HG03196 (cell line): ENCODE measurements at regions not wholly inside any gene's neighbourhood (a gene's known extent, or its start where the extent isn't known, plus 50 kb on each side); places are given as distances from the start of the nearest gene placed in this dataset.

Experiments
- ATAC-seq: cut with Tn5 transposase; IDR thresholded peaks from one replicate; pipeline ENCODE4 v1.9.1; 2021; ENCODE audit not compliant: unreplicated experiment

DNA sequence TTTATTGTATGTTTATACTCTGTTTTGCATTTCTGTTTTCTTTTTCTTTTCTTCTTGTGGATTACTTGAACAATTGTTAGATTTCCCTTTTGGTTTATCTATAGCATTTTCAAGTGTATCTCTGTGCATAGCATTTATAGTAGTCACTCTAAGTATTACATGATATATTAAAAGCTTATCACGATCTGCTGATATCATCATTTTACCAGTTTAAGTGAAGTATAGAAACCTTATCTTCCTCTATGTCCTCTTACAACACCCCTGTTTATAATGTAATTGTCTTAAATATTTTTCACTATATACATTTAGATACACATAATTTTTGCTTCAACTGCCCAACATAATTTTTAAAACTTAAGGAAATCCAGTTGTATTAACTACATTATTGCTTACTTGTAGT is 513.9 kb upstream of the CELF2 start:
- no peak for ATAC-seq

DNA sequence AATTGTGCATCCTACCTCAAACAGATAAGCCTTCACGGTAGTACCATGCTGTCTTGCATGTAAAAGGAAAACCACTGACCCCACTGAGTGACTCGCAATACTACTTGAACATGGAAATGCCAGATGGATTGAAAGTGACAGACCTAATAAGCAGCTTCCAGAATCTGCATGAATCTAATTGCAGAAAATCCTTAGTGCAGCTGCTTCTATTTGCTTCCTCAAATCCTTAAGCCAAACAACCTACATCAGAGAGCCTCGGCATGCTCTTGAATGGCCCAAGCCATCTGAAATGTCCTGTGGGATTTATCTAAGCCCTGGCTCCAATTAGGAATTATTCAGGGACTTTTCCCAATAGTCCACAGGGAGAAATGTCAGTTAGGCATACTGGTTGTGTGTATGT is 509.5 kb upstream of the CELF2 start:
- no peak for ATAC-seq

DNA sequence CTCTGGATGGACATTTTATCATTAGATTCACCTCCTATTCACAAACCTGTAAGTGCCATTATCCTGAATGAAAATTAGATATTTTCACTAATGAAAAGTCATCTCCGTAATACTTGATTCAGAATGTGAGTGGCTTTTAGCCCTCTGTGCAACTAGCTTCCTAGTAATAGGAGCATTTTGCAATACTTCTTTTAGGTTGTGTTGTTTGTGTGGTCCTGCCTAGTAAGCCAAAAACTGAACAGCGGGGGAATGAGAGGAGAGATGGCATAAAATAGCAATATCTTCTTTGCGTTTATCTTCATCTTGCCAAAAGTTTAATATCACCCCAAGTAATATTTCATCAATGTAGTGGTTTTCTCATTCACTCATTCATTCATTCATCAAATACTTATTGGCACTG is 507.5 kb upstream of the CELF2 start:
- ATAC-seq, result no peak

DNA sequence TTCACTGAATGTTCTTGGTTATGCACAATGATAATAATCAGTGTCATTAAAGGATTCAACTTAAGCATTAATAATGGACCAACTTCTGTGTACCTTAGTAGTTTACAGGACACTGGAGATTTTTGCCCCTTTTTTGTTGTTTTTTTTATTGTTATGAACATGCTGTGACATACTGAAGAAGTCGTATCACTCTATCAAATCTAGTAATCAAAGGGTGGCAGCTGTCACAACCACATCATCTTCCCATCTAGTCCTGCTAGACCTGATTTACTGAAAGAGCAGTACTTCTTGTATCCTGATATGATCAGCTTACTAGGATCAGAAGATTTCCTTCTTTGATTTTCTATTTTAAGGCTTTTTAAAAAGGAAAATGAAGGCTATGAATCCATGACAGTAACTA is 504.6 kb upstream of the CELF2 start:
- no peak for ATAC-seq

DNA sequence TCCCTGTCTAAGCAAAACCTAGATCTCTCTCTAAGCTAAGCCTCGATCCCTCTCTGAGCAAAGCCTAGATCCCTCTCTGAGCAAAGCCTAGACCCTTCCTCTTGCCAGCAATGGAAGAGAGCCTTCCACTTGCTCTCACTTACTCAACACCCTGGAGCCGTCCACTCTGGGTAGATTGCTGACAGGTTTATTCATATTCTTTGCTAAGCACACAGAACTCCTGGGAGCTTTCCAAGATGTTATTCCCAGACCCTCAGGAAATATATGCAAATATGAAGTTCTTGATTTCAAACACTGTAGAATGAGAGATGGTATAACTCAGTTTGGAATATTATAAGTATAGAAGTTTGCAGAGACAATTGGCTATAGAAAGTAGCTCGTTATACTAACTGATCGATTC is 503.8 kb upstream of the CELF2 start:
- ATAC-seq, result no peak

DNA sequence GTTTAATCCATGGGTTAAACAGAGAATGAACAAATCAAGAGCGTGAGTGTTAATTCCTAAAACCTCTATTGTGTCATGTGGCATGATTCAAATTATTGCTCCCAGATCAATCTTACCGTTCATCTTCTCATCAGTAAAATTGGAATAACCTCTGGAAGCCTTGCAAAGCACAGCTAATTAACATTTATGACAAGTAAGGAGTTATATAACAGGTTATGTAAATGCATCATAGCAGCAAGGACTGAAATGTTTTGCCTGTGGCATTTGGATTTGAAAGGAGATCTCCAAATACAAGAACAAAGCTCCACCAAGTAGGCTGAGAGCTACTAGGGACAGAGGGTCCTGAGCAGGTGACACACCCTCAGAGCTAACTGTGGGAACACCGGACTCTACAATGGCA is 502.9 kb upstream of the CELF2 start:
- no peak for ATAC-seq

DNA sequence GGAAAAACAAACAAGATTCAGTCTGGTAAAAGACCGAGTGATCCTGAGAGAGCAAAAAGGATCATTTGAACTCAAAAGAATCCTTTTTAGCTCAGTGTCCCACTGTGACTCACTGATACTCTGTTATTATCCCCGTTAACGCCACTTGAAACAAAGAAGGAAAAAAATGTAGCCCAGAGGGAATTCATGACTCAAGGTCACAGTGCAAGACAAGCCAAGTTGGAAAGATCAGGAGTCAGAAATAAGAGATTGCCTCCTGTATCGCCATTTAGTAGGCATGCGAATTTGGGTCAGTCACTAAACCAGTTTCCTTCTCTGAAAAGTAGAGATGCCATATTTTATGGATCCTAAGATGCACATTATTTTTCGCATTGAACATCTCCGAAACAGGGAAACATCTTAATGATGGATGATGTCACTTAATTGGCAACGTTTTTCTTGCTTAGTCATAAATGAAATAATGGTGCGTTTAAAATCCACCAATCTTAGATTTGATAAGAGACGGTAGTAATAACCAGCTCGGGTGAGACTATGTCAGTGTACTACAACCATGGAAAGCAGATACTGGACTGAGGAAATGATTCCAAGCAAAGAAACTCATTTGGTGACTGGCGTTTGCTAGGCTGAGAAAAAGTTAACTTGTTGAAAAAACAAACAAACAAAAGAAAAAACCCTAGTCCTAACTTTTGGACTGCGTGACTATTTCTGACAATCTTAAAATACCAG is 502.0 kb upstream of the CELF2 start:
- ATAC-seq, result no peak

DNA sequence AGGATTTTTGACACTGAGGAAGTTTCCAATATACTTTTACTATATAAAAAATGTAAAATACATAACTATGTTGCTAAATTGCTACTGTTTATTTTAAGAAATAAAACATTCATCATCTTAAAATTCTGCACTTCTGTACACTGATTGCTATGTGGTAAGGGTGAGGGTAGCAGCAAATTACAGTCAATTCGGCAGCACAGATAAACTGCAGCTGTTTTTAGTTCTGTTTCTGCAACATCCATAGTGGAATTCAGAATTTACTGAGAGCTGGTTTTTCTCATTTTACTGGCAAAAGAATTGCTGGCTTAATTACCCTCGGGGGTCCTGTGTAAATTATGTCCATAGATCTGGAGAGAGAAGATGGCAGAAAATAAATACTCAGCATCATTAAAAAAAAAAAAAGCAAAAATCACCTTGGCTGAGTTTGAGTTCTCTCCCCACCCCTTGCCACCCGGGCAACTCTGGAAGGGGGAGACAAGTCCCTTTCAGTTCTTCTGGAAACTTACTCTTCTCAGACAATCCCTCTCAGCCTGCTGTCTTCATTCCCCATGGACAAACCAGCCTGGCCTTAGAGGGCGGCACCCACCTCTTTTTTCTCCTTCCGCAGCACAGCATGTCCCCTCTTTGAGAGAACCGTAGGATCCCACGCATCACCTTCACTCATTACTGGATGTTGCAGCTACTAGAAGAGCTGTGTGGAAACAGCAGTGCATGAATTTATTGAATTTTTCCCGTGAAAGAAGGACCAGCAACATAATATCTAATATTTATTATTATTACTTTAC is 501.1 kb upstream of the CELF2 start:
- ATAC-seq, result no peak

DNA sequence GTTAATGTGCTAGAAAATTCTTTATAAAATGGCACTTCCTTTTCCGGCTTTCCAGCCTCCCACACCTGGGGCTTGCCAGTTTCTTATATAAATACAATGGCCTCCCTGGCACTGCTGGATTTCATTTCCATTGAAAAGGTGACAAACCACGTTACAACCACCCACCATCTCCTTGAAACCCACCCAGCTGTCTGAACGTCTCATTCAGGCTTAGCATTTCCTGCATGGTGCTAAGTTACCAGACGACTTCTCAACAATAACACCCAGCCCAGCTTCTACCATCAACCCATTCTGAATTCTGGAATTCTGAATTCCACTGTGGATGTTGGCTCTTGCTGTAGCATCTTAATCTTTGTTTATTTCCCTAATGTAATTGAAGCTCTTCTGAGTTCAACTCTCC is 499.8 kb upstream of the CELF2 start:
- ATAC-seq, result no peak

DNA sequence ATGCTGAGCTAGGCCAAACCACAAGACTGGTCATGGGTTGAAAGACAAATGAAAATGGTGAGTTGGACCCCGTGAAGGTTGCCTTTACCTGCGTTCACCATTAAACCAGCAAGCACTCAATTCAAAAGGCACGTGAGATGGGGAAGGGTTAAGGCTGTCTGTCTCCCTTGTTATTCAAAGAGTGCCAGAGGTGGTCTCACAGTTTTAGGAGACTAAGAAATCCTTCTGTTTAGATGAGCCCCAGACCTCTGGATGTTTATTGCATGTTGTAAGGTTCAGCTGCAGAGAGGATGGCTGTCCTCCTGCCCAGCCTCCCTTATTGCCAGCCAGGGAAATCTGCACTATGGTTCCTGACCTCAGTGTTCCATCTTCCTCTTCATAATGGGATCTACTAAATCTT is 498.0 kb upstream of the CELF2 start:
- no peak for ATAC-seq

DNA sequence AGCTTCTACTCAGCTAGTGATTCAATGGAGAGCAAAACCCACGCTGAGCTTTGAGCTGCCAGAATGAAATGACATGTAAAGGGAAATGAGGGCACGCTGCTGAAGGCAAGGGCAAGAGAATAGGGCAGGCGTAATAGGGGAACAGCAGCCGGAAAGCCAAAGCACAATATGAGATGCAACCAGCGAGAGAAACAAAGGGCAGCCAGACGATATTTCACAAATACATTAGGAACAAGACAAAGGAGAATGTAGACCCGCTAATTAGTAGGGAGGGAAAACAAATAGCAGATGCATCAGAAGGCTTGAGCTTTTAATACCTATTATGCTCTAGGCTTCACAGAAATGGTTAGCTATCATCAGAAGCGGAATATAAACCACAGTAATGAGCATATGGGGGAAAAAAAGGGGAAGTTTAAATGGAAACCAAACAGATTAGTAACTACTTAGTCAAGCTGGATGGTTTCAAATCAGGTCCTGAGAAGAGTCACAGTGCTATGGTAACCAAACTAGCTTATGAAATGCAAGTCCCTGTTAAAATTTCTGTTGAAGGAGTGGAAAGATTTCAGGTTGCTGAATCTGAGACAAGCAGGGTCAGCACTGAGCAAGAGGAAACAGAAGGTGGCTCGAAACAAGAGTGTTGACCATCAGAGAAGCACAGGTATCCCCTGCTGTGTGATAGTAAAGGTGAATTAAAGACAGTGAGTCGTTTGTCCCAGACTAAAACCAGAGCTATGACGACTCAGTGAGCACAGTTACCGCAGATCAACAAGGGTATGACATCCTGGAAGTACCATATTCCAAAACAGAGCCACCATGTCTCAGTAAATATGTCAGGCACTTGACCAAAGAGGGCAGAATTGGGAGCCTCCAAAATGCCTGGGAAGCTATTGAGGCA is 496.9 kb upstream of the CELF2 start:
- peak; percentile 95 for ATAC-seq

DNA sequence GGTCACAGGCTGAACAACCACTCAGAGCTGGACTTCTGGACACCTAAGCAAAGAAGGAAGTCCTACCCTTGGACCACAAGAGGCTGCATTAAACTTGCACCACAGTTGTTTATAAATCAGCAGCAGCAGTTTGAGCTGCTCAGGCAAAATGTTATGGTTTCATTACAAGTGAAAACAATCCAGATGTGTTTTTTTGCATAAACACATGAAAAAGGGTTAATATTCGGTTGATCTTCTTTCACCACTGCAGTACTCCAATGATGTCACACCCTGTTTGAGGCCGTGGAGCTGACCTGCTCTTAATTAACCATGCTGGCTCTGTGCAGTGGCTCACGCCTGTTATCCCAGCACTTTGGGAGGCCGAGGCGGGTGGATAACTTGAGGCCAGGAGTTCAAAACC is 490.8 kb upstream of the CELF2 start:
- no peak for ATAC-seq

DNA sequence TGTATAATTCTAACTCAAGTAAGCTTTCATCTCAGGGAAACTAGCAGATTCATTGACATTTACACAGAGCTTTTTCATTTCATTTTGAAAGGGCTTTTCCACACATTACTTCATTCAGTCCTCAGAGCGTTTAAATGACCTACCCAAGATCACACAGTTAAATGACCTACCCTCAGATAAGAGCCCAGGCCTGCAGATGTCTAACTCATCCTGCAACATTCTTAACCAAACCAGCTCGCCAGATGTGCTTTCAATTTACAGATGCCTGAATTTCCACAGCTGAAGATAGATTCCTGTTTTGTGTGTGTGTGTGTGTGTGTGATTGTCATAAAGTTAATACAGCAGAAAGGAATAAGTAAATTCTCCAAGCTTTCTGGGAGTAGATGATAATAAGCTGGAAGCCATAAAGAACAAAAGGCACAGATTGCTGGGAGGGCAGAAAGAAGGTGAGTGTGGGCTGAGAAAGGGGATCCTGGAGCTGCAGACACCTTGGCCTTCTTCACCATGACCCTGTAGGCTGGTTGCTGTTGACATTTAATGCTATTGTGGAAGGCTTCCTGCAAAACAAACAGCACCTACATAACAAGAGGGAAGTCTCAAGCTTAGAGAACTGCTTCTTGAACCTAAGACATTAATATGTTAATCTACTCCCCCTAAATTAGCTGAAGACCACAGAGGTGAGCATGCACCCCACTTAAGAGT is 489.7 kb upstream of the CELF2 start:
- ATAC-seq, result no peak

DNA sequence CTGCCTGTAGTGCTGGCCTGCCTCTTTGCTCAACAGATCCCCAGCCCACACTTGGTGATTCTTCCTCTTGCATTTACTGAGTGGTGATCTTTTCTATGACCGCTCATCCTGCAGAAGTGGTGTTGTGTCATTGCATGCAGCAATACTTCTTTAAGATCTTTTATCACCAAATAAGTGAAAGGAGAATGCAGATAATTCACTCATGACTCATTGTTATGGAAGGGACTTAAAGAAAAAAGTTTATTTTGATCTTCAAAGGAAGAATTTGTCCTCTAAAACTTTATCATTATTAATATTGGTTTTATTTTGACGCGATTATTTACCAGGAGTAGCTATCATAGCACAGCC is 489.1 kb upstream of the CELF2 start:
- no peak for ATAC-seq

DNA sequence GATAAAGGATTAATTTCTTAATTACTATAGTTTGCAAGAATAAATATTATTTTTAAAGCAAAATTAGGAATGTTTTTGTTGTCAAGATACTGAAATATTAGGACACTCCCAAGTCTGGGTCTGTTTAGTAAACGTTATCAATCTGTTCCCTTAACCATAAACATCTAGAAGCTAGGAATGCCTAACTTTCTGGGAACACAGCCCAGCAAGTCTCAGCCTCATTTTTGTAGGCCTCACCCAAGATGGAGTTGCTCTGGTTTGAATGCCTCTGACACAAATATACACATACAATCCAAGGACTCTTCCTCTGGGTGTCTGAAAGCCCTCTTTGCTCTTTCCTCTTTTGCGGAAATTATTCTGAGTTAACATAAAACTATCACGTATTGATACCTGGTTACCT is 487.4 kb upstream of the CELF2 start:
- no peak for ATAC-seq

DNA sequence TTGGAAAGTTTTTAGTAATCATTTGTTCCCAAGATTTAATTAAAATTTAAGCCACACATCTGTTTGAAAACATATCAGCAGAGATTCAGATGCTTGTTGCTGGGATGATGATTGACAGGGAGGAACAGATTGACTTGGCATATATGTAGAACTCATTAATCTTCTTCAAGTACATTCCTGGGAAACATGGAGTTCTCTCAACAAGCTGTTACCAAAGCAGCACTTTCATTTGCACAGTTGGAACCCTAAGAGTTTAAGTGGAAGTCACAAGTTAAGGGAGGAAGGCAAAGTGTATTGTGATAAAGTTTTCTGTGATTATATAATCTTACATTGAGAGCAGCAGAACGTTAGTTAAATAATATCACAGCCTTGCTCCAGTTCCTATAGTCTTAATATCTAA is 485.4 kb upstream of the CELF2 start:
- ATAC-seq, result no peak

DNA sequence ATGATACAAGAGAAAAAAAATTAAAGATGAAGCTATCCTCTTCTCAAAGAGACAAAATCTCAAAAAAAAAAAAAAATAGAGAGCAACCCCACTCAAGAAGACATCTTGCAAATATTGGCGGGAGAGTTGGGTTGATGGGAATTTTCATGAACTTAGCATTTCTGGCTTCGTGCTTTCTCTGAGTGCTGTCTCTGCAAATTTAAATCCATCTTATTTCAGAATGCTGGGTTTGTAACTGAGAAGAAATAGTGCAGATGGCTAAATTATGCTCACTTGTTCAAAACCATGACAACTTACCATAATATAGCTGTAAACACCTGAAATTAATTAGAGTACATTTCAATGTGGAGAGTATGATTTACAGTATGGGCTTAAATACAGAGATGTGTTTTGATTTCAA is 484.8 kb upstream of the CELF2 start:
- no peak for ATAC-seq

DNA sequence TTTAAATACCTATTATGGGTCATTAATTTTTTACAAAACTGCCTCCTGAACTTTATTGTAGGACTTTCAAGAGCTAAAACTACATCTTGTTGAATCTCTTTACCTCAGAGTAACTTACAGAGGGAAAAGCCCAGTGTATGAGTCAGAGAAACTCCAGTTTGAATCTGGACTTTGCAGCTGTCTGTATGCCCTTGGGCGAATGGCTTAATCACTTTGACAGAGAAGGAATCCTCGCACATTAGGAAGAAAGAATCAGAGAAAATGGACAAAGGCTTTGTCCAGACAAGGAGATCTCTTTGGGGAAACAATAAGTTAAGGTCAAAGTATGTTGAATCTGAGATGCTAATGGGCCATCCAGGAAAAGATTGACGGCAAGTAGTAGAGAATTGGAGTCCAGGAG is 484.2 kb upstream of the CELF2 start:
- ATAC-seq, result no peak

DNA sequence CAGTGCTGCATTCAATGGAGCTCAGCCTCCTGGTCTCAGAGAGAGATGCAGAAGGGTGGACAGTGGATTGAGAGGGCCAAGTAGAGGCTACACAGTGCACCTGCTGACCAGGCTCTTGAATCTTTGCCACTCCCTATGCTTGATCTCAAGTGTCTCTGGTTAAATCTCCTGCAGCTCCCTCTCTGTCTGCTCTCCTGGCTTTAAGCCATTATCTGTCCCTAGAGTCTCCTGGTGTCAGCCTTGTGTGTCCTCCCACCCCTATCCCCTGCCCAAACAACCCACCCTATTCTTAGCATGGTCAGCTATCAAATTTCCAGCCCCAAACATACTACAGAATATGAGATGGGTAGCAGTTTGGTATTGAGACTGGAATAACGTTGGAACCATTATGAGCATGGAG is 479.3 kb upstream of the CELF2 start:
- no peak for ATAC-seq

DNA sequence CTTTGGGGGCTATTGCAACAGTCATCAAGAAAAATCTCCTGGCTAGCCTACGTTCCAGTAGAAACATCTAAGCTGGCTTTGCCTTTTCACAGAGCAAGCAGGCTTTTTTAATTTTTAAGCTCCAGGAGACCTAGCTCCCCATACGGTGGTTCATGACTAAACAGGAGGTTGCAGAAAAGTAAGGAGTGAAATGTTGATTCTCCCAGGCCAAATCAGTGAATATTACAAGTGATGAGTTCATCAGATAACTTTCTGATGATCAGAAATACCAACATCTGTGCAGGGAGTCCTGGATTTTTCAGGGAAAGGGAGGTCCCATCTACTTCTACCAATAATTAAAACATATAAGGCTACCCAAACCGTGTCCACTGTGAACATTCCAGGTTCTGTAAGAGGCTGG is 477.3 kb upstream of the CELF2 start:
- ATAC-seq, result no peak

DNA sequence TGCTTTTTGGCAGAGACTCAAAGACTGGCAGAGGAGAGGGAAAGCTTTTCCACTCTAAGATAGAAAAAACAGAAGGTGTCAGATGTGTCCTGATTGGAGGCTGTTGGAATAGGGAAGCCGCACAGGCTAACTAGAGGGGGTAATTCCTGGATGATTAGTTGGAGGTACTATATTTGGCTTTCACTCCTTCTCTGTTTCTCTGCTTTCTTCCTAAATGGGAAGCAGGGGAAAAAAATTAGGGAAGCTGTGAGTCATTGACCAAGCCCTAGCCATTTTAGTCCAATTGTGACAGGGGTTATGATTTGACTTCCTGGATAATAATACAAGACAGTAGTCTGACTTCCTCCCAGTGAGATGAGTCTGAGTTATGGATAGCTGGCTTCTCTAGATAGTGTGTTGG is 475.2 kb upstream of the CELF2 start:
- no peak for ATAC-seq
